NCI-H2029 (cell line): ENCODE measurements at regions not wholly inside any gene's neighbourhood (a gene's known extent, or its start where the extent isn't known, plus 50 kb on each side); places are given as distances from the start of the nearest gene placed in this dataset.

ENCODE experiments used
- DNase-seq: peaks from one replicate; lab custom pipeline; 2025; lab: John Stamatoyannopoulos, UW

DNA sequence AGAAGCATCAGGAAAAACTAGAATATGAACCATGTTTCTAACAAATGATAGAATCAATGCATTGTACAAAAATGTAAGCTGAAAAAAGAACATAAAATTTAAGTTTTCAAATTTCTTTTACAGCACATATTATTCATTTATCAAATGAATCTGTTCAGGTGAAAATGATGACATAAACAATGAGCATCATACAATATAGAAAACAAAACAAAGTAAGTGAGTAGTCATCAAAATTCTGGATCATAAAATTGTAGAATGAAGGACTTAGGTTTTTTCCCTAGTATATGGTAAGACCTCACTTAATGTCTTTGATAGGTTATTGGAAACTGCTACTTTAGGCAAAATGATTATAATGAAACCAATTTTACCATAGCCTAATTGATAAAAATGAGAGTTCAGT, 427.0 kb upstream of the KCNH7 start:
- DNase-seq = no peak

DNA sequence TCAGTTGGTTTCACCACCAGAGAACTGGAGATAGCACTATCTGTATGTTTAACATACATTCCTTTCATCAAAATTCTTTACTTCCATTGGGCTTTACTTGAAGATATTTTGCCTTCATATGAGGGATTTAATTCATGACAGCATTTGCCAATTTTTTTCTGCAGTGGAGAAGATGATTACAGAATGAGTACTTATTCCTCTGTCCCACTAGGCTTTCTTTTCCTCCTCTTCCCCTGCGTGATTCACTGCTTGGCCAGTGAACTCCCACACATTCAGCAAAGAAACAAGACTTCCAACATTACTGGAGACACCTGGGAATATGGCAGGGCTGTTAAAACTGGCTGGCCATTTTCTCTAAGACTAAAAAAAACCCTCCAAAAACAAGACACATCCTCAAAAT, 425.8 kb upstream of the KCNH7 start:
- DNase-seq = no peak

DNA sequence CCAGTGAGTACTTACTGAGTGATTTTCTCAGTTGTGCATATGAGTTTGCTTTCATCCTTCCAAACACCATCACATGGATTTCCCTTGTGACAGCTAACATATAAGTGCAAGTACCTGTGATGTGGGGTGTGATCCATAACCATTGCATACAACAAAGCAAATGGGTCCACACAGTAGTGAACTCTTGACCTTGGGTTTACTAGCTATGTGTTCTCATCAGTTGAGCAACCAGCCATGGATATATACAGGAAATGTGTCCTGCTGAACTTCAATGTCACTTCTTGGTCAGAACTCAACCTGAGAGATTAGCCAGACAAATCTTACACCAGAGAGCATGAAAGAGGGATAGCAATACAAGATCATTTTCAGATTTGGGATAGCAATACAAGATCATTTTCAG, 420.9 kb upstream of the KCNH7 start:
- no peak for DNase-seq

DNA sequence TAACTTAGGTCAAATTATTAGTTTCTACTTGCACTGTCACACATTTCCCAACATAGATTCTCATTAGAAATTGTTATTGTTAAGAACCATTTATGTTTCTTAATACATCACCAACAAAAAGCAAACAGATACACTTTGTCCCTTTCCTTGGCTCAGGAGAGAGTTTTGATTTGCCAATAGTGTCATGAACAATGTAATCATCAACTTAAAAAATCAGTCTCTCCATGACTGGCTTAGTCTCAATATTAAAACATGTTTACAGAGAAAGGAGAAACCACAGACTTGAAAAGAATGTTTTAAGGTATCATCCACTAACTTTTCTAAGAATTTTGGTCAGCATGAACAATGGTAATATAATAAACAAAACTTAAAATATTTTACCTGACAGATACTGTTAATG, 416.5 kb upstream of the KCNH7 start:
- DNase-seq = no peak

DNA sequence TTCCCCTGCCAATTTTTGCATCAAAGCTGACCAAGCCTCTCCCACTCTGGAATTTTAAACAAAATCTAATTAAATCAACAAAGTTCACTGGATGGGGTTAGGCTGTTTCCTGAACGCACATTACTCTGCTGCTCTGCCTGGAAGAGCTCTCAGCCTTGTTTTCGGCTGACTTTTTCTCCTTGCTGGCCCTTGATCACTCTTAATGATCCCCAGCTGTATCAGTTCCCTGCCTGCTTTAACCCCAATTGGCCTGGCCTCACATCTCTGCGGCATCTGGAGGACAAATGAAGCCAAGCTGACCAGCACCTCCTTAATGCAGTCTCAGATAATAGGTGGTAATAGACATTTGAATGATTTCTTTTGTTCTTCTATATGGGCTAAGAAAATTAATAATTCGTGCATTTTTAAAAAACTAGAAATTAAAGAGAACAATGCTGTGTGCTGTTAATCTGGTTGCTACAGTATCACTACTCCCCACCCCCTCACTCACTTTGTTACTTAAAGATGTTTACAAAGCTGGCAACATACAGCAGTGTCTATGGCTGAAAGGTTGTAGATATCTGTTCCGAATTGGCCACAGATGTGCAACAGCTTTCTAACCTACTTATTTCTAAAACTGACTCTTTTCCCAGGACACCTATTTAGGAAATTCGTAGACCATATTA, 415.2 kb upstream of the KCNH7 start:
- DNase-seq = no peak

DNA sequence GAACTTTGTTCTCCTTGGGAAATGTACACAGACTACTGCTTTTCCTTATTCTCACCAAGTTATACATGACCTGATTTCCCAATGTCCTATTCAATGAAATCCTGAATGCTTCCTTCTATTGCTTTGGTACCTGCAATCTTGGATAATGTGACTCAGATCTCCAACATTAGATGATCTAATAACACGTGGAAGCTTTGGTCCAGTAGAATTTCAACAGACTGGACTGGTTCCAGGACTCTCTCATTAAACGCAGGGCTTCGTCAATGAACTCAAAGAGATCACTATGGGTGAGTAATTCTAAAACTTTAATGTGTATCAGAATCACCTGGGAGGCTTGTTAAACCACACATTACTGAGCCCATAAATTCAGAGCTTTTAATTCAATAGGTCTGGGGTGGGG, 413.6 kb upstream of the KCNH7 start:
- DNase-seq = no peak

DNA sequence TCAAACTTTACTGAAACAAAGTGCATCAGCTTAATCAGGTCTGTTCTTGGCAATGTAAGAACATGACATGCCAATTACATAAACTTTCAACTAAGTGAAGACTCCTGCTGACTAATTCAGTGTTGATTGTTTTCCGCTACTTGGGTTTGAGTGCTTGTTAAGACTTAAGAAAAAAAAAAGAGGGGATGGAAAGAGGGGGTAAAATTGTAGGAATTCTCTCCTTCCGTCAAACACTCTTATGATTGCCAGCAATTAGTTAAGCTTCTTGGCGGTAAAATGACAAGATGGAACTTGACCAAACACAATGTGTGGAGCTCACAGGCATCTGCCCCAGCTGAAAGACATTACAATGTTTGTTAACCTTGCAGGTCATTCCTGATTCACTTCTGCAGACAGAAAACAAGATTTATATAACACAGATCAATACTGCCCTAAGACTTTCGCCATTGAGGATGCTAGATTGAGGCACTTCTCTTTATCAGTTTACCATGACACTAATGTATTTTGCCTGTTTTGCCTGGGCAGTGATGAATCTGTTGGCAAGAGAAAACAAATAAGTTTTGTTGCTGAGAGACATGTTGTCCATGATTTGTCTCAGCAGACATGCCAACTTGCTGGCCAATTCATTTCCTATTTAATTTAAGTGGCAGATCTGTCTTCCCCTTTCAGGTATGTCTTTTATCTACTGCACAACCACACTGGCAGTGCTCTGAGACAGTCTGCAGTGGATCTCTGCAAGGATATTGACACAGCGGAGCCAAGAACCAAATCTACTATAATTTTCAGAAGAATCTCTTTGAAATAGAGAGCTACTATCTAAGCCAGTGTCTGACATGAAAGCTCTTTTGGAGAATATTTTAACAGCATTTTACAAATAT, 410.0 kb upstream of the KCNH7 start:
- DNase-seq = no peak

DNA sequence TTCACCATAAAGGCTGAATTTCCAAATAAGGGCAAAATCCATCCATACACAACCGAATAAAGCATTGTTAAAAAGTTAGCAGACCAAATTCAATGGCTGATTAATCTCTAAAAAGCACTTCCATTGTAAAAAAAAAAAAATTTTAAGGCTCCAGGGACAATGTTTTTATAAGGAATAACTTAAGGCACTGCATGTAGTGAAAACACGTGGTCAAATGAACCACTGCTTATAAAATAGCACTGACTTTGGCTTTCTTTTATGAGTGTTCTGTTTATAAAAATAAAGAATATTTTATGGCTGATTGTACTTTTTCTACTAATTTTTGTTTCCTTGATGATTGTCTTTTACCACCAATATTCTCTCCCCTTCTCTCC, 409.3 kb upstream of the KCNH7 start:
- no peak for DNase-seq

DNA sequence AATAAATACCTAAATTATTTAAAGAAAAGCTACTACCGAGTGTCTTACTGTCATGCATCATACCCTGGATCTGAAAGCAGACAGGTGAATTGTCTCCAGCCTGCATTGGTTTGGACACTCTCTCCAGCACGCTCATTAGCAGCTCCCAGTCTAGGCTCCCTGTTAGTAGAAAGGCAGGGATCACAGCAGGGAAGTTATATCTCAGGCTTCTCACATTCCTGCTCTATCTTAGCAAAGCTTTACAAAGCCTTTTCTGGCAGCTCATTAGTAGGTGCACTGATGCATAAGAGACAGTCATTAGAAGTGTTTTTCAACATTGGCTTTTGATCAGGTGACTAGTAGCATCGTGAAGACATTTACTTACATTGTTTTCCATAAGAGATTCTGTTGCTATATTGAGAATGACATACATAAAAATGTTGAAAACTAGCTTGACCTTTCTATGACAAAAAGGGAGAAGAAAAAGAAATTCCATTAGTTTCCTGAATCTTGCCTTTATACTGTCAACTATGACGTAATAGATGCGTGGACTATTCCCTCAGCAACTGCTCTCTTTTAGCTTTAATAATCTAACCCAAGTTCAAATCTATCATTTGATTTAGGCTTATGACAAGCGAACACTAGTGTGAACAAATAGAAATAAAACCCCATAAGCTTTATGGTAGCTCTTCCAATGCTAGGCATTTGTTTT, 408.7 kb upstream of the KCNH7 start:
- no peak for DNase-seq

DNA sequence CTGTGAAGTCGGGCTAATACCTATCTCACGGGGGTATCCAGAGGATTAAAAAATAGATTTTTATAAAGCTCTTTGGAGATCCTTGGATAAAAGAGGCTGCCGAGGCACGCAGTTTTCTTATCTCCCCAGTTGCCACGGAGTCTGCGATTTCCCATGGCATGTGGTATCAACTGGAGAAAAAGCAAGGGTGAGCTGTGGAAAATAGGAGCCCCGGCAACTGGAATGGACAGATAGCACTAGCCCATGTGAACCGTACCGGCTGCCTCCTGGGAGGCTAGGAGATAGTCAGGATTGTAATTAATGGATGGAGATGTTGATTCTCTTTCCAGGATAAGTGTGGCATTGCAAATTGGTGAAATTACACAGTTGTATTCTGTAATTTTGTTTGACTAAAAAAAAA, 407.6 kb upstream of the KCNH7 start:
- no peak for DNase-seq

DNA sequence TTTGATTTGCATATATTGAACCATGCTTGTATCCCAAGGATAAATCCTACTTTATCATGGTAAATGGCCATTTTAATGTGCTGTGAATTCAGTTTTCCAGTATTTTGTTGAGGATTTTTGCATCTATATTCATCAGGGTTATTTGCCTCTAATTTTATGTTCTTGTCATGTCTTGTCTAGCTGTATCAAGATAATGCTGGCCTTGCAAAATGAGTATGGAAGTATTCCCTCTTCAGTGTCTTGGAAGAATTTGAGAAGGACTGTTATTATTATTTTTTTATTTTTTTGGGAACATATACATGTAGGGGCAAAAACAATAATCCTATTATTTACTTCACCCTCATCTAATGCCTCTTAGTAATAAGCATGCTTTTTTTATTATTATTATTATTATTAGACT, 398.0 kb upstream of the KCNH7 start:
- DNase-seq = no peak

DNA sequence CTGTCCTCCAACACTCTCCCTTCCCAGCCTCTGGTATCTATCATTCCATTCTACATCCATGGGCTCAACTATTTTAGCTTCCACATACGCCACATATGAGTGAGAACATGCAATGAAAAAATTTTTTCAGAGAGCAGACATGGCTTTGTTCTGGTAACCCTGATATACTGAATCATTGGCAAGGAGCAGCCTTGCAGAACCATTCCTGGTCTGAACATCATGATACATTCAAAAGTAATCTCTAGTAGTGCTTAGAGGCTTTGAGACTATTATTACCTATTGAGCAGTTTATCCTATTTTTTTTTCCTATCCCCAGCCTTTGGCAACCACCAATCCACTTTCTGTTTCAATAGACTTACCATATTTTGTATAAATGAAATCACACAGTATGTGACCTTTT, 393.1 kb upstream of the KCNH7 start:
- DNase-seq = no peak

DNA sequence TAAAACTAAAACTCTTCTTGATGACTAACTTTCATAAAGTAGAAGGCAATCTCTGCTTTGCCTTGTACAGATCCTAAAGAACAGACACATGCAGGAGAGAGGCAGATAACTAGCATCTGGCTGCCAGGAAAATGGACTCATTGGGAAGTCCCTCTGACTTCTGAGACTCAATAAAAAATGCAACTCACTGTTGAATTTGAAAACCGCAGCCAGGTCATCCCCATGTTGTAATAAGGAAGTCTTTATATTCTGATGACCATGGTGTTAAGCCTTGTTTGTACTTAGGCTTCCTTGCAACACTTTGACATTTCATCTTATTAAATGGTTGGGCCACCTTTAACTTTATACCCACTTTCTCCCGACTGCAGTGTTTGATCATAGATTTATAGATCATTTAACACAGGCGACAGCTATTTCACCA, 375.1 kb upstream of the KCNH7 start:
- DNase-seq = no peak

DNA sequence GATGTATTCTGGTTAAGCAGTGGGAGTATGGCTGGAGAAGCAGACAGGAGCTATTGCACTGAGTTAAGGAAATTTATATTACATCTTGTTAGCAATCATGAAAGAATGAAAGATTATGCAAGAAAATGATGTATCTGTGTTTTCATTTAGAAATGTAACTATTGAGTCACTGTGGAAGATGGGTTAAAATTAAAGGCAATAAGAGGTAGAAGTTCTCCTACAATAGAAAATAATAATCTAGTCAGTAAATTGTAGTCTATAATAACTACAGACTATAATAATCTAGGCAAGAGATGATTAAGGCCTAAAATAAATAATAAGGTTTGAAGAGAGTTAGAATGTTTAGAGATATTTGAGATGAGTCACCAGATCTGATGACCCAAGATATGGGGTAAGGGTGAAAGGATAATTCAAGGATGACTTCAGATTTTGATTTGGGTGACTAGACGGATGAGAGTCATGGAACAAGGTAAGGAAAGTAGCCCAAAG, 371.9 kb upstream of the KCNH7 start:
- no peak for DNase-seq

DNA sequence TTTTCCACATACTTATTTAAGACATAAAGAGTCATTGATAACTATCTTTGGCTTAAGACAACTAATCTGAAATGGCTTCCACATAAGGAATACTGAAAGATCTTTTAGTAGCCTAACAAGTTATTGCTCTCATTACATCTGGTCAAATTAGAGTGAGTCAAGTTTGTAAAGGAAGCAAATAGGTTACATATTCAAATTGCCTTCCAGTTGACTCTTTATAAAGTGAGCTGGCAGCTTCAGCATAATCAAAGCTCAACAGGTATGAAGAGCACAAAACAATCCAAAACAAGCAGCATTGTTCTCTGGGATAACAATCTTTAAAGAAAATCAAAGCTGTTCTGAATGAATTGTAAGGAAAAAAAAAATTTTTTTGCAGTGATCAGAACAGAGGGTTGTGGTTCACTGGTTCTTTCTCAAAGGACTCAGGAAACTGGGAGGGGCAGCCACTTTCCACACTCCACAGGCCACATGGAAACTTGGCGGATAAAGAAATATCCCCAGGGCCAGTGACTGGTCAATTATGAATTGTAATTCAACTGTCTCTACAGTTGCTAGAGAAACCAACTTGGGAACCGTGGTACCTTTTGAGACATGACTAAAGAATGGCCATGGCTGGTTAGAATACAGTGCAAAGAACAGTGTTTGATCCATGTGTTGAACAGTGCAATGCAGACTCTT, 369.3 kb upstream of the KCNH7 start:
- DNase-seq = no peak

DNA sequence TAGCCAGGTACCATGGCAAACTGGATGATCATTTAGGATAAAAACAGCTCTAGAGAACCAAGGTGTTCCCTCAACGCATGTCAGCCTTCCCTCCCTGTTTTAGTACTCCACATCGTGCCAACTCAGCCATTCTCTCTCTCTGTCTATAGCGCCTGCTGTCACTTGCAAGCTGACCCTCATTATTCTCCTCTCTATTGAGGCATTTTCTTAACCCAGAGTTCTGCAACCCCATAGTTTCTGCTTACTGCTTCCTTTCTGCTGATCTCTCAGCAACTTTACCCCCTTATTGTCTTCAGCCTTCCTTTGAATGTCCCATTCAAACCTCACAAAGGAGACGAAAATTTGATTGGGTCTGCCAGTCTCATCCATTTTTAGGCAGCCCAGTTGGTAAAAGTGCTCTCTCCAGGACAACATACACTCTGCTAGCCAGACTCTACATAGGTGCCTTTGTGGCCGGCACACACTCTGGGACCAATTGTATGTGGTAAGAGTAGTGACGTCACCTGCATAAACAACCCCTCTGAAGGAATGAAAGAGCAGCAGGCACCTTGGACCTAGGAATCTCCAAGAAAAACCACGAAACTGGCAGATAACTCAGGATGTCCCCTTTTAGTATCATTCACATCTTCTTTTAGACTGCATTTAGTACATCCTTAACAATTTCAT, 367.2 kb upstream of the KCNH7 start:
- no peak for DNase-seq

DNA sequence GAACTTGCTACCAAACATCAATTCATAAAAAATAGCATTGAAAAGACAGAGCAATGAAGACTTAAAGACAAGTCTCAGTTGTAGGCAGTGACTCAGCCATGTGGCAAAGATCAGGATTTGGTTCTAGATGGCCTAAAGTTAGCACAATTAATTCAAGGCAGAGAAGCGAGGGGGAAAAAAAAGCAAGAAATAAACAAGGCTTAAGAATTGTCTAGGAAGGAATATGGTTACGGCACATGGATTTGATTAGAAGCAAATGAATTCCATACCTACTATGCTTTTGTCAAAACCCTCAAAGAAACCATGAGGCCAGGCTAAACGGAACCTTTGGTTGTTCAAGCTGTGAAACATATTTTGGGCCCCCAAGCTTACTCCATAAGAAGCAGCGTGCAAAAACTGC, 362.2 kb upstream of the KCNH7 start:
- DNase-seq = no peak

DNA sequence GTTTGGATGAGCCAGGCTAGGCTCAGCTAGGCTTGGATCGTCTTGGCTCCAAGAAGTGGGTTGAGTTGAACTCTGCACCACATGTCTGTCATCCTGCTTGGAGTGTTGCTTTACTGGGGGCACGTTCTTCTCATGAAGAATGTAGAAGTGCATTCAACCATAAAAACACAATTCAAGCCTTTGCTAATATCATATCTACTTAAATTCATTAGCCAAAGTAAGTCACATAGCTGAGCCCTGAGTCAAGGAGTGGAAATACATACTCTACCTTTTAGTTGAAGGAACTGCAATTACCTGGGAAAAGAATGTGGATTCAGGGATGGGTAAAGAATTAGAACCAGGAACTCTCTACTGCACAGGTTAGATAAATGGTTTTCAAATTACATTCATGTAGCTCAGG, 360.4 kb upstream of the KCNH7 start:
- DNase-seq = no peak

DNA sequence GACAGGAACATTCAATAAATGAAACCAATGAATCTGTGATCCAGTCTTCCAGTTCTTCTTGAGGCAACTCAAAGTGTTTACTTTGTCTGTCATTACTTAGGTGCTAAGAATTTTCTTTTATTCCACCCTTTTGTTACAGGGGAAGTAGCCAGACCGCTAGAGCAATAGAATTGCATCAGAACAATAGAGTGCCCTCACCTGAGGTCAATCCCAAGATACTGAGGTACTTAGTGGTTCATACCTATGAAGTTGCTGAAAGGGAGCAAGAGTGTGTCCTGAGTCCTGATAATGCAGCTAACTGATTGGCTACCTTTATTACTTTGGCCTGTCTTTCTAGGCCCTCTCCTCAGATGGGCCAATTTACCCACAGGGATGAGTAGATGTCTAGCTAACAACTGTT, 359.4 kb upstream of the KCNH7 start:
- no peak for DNase-seq

DNA sequence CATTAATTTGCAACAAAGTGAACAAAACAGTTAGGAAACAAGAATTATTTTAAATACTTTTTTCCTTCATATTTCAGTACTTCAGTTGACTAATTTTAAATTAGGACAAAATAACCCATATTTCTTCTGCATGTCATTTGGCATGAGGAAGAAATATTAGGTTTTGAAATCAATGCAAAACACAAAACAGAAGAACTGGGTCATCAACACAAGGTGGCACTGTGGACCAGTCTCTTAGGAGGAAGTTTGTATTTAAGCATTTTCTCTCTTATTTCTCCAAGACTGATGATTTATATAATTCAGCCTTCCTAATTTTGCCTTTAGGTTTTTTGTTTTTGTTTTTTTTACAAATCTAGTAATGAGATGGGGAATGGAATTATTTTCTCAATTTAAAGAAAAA, 352.8 kb upstream of the KCNH7 start:
- DNase-seq = no peak

DNA sequence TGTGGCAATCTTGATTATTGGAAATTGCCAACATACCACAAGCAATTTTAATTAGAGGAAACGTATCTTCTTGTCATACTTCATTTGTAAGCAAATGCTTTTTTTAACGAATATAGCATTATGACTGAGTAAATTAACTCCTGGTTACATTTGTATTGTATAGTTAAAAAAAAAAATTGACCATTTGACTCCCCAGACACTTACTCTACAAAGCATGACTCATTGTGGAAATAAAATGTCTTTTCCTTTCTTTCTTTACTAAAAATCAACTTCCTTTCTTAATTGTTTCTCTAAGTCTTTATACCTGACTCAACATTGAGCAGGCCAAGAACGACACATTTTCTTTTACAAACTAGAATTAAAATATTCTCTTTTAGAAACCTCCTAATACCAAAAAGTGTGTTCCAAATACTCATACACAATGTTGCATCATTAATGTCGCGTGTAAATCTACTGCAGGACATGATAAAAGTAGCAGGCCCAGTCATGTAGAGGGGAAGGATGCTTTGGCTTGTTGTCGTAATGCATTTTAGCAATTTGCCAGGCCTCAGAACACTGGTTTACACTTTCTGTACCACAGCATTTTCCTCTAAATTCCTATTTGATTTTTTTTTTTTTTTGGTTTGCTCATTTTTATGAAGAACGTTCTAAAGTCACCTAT, 349.6 kb upstream of the KCNH7 start:
- DNase-seq = no peak
